Esophagus muscularis mucosa (tissue), 3 donors: ENCODE measurements at regions not wholly inside any gene's neighbourhood (a gene's known extent, or its start where the extent isn't known, plus 50 kb on each side); places are given as distances from the start of the nearest gene placed in this dataset.

Source experiments
- POLR2A ChIP-seq: fragments of 450-650 bp; IDR thresholded peaks from one replicate; pipeline ENCODE4 v1.6.1; 2017; ENCODE audit warnings: antibody characterized with exemption, moderate library complexity, mild to moderate bottlenecking, low read depth
- POLR2AphosphoS5 ChIP-seq, 2 donors: sonication (generic); formaldehyde crosslinking; IDR thresholded peaks; one replicate each; pipeline ENCODE4 v1.6.1; 2017; ENCODE audit warnings: antibody characterized with exemption in 2 of 2
- TF ChIP-seq, protein P1 (sequence below), 3 experiments: fragments of 200-600 bp in 2 of 3; fragments of 450-650 bp in 1 of 3; sonication (generic) in 2 of 3; IDR thresholded peaks; one replicate each; pipeline ENCODE4 v1.5.1; 2017 to 2019; ENCODE audit warnings: antibody characterized with exemption in 3 of 3, mild to moderate bottlenecking in 2 of 3, moderate library complexity in 1 of 3

DNA sequence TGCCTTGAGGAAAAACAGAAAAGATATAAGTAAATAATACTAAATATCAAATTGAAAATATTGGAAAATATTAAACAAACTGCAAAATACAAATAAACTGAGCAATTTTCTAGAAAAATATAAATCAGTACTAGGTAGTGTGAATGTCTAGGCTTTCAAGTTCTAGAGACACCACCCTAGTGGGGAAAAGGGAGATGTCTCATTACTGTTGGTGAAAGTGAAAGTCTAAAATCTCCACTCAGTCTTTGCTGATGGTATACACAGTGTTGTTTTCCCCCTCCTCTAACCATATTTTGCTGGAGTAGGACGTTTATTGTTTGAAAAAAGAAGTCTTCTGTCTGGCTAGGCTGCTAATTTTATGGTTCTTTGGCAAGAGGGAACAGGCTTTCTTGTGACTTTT lies 1368.9 kb downstream of the OTOL1 start:
- TF ChIP-seq POLR2A: no peak
- TF ChIP-seq, protein P1, sequence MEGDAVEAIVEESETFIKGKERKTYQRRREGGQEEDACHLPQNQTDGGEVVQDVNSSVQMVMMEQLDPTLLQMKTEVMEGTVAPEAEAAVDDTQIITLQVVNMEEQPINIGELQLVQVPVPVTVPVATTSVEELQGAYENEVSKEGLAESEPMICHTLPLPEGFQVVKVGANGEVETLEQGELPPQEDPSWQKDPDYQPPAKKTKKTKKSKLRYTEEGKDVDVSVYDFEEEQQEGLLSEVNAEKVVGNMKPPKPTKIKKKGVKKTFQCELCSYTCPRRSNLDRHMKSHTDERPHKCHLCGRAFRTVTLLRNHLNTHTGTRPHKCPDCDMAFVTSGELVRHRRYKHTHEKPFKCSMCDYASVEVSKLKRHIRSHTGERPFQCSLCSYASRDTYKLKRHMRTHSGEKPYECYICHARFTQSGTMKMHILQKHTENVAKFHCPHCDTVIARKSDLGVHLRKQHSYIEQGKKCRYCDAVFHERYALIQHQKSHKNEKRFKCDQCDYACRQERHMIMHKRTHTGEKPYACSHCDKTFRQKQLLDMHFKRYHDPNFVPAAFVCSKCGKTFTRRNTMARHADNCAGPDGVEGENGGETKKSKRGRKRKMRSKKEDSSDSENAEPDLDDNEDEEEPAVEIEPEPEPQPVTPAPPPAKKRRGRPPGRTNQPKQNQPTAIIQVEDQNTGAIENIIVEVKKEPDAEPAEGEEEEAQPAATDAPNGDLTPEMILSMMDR (IDR thresholded peaks at IDR 0.05): no peak
- TF ChIP-seq POLR2AphosphoS5 (IDR thresholded peaks at IDR 0.05): no peak
